ENCODE measurements at regions not wholly inside any gene's neighbourhood (a gene's known extent, or its start where the extent isn't known, plus 50 kb on each side); places are given as distances from the start of the nearest gene placed in this dataset.

DNA sequence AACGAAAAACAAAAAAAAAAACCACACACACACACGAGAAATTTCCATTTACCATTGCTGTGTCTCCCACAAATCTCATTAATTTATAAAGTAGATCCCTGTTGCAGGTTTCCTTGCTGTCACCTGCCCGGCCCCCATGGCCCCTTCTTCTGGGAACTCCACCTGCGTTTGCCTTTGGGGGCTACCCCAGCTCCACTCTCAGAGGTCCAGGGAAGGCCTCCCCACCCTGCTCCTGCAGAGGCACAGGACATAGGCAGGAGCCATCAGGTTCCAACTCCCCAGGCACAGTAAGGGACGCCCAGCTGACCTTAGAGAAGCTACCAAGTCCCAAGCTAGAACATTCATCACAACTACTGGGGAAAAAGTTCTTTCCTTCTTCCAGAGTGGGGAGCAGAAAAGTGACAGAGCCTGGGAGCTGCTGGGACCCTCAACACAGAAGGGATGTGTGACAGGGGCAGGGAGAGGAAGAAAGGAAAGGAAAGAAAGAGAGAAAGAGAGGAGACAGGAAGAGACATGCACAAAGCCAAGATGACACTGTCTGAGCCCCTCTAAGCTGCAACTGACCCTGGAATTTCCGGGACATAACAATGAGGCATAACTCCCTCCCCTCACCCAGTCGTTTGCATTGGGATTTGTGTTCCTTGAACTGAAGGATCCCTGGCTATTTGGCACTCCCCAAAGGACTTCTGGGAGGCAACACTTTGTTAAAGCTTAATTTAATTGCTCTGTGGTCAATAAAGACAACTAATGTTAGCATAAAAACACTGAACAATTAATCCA, 175.7 kb downstream of the SHANK2 start:
- no peak for DNase-seq
- Histone ChIP-seq H3K9me3 (no peaks in the 10 kb centered on the region), H3K27me3 (no peaks in the 10 kb centered on the region), H3K27ac (no peak overlapping the region), H3K4me3 (no peak overlapping the region), H3K4me1 (no peaks in the 10 kb centered on the region), H3K36me3 (peaks cover 0 to 6% (median 0%) of the 10 kb centered on the region in 4 donors)
- ATAC-seq: no peak
- no peak for TF ChIP-seq POLR2A (IDR thresholded peaks at IDR 0.05)
- no peak for TF ChIP-seq CTCF (IDR thresholded peaks at IDR 0.05)
- intact Hi-C loops (cut with DNase I): no loop called here
- WGBS (ENCODE audit: insufficient coverage, low coverage, low lambda C conversion rate, missing lambda C conversion rate): 58% methylated on average over 7 of the region's 7 CpGs

DNA sequence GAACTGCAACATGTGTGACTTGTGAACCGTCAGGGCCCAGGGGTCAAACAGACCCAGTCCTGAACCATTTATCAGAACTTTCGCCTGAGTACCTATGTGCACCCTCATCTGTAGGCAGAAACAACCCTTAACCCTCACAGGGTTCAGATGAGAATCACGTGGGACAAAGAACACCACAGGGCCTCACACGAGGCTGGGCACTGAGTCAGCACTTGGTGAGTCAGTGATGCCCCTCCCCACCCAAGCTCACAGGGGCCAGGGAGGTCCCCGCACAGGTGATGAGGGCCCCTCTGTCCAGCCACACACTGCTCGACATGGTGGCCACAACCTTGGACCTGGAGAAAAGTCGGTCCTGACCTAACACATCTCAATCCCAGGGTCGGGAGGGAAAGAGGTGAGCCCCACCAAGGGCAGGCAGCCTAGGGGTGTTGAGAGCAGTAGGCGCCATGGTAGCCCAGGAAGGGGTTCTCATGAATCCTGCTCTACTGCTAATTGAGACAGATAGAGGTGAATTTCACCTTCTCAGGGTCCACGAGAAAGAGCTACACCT, 176.4 kb downstream of the SHANK2 start:
- ATAC-seq (no peak), DNase-seq (no peak)
- H3K4me3 ChIP-seq: no peak overlapping the region
- H3K27me3 ChIP-seq: no peaks in the 10 kb centered on the region
- H3K9me3 ChIP-seq: no peaks in the 10 kb centered on the region
- 64% methylated on average over 2 of the region's 10 CpGs for WGBS (ENCODE audit: insufficient coverage, low coverage, low lambda C conversion rate, missing lambda C conversion rate)
- H3K27ac ChIP-seq: no peak overlapping the region
- H3K36me3 ChIP-seq: peaks cover 0 to 6% (median 0%) of the 10 kb centered on the region in 4 donors
- intact Hi-C loops (cut with DNase I): no loop called here
- H3K4me1 ChIP-seq: no peaks in the 10 kb centered on the region
- TF ChIP-seq CTCF (IDR thresholded peaks at IDR 0.05) (no peak), POLR2A (IDR thresholded peaks at IDR 0.05) (no peak)

DNA sequence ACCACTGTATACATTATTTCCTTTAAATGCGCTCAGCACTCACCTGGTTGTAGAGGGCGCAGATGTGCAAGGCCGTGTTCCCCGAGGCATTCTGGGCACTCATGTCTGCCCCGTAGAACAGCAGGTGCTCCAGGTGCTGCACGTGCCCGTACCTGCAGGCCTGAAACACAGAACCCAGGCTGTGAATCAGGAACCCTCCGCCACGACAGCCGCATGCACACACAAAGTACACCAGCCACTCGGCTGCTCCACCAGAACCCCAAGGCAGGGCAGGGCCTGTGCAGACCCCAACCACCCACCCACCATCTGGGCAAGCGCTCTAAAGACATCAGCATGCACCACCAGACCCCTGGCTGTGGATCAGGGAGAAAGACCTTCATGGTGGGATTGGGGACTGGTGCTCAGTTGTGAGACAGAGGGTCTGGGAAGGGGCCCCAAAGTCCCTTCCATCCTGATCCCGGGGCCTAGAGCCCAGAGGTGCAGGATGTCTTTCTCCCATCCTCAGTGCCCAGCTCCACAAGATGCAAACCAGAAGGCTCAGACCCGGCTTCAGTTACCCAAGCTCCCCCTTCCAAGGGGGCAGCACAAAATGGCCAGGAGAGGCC, 177.2 kb downstream of the SHANK2 start:
- Histone ChIP-seq H3K27ac (no peak overlapping the region), H3K36me3 (peaks cover 0 to 6% (median 0%) of the 10 kb centered on the region in 4 donors), H3K27me3 (no peaks in the 10 kb centered on the region), H3K4me3 (no peak overlapping the region), H3K9me3 (no peaks in the 10 kb centered on the region), H3K4me1 (no peaks in the 10 kb centered on the region)
- no peak for TF ChIP-seq CTCF (IDR thresholded peaks at IDR 0.05)
- no peak for TF ChIP-seq POLR2A (IDR thresholded peaks at IDR 0.05)
- DNase-seq (no peak), ATAC-seq (no peak)
- intact Hi-C loops (cut with DNase I): no loop called here
- 96% methylated on average over 5 of the region's 14 CpGs for WGBS (ENCODE audit: insufficient coverage, low coverage, low lambda C conversion rate, missing lambda C conversion rate)

- intact Hi-C loops (cut with DNase I): no loop called here
- H3K4me3 ChIP-seq: no peak overlapping the region
- TF ChIP-seq CTCF (IDR thresholded peaks at IDR 0.05): no peak
- no peak for TF ChIP-seq POLR2A (IDR thresholded peaks at IDR 0.05)
- H3K4me1 ChIP-seq: no peaks in the 10 kb centered on the region
- DNase-seq (no peak), ATAC-seq (no peak)
- 50% methylated on average over 2 of the region's 15 CpGs for WGBS (ENCODE audit: insufficient coverage, low coverage, low lambda C conversion rate, missing lambda C conversion rate)
- H3K36me3 ChIP-seq: peaks cover 0 to 6% (median 0%) of the 10 kb centered on the region in 4 donors
- H3K9me3 ChIP-seq: no peaks in the 10 kb centered on the region
- H3K27me3 ChIP-seq: no peaks in the 10 kb centered on the region
- no peak overlapping the region for H3K27ac ChIP-seq
Measured at GRCh38 chr11:71071736-71072509, 180.5 kb downstream of the SHANK2 start.
